Lower leg skin (tissue), 4 donors: ENCODE measurements at regions not wholly inside any gene's neighbourhood (a gene's known extent, or its start where the extent isn't known, plus 50 kb on each side); places are given as distances from the start of the nearest gene placed in this dataset.

Experiments
- DNase-seq, 2 donors: peaks; one replicate each; pipeline ENCODE4 v3.0.0-alpha.2; 2019; ENCODE audit warnings: low spot score in 2 of 2
- H3K4me3 ChIP-seq: fragments of 200-600 bp; sonication (generic); 2 replicates; pipeline ENCODE4 v1.5.1; 2017; ENCODE audit warnings: mild to moderate bottlenecking, low read depth; ENCODE audit not compliant: poor library complexity, severe bottlenecking
- POLR2A ChIP-seq, 2 donors: fragments of 450-650 bp; IDR thresholded peaks; one replicate each; pipeline ENCODE4 v1.6.1; 2016 to 2017; ENCODE audit warnings: antibody characterized with exemption in 2 of 2, mild to moderate bottlenecking in 1 of 2, moderate library complexity in 1 of 2
- WGBS, 2 donors: methylation state at CpG; one replicate each; pipeline ENCODE4 v1.1.5; 2018; 5-methylcytosine and 5-hydroxymethylcytosine counted together
- intact Hi-C: fragments of 100-400 bp; cut with DNase I; formaldehyde crosslinking; loops from one replicate; pipeline ENCODE4 v1.15.0; 2023; ENCODE audit warnings: low total_unique reads
- TF ChIP-seq, protein P1 (sequence below), 3 donors: fragments of 450-650 bp; IDR thresholded peaks; one replicate each; pipeline ENCODE4 v1.5.1; 2016; ENCODE audit warnings: antibody characterized with exemption in 3 of 3, mild to moderate bottlenecking in 3 of 3, moderate library complexity in 2 of 3

DNA sequence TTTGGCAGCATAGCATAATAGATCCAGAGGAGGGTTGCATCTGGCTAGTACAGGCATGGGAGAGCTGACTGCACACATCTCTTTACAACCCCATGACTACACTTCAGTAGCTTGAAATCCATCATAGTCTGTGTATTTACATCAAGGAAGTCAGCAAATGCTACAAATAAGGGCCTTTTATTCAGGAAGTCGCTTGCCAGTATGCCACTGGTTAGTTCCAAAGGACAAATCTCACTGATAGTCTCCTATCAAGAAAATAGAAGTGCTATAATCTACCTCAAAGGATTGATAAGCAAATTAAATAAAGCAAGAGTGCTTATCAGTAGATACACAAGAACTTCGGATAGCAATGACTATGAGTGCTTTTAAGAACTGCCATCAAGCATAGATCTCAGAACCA is 112.7 kb downstream of the KLF12 start:
- intact Hi-C loops = no loop called here
- TF ChIP-seq POLR2A (IDR thresholded peaks at IDR 0.05) = no peak
- TF ChIP-seq, protein P1, sequence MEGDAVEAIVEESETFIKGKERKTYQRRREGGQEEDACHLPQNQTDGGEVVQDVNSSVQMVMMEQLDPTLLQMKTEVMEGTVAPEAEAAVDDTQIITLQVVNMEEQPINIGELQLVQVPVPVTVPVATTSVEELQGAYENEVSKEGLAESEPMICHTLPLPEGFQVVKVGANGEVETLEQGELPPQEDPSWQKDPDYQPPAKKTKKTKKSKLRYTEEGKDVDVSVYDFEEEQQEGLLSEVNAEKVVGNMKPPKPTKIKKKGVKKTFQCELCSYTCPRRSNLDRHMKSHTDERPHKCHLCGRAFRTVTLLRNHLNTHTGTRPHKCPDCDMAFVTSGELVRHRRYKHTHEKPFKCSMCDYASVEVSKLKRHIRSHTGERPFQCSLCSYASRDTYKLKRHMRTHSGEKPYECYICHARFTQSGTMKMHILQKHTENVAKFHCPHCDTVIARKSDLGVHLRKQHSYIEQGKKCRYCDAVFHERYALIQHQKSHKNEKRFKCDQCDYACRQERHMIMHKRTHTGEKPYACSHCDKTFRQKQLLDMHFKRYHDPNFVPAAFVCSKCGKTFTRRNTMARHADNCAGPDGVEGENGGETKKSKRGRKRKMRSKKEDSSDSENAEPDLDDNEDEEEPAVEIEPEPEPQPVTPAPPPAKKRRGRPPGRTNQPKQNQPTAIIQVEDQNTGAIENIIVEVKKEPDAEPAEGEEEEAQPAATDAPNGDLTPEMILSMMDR (IDR thresholded peaks at IDR 0.05) = no peak
- no peak overlapping the region for H3K4me3 ChIP-seq
- DNase-seq = no peak
- WGBS, 2 donors = 91 to 93% methylated on average over 2 of the region's 2 CpGs

DNA sequence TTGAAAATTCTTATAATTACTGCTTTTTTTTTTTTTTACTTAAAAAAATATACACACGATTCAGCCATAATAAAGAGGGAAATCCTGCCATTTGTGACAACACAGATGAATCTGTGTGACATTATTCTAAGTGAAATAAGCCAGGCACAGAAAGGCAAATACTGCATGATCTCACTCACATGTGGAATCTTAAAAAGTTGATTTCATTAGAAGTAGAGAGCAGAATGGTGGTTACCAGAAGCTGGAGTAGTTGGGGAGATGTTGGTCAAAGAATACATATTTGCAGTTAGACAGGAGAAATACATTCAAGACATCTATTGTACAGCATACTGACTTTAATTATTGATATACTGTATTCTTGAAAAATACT is 116.2 kb downstream of the KLF12 start:
- intact Hi-C loops = no loop called here
- DNase-seq = no peak
- TF ChIP-seq, protein P1 (IDR thresholded peaks at IDR 0.05) = no peak
- 93% methylated on average over 1 of the region's 1 CpG for WGBS, 2 donors
- no peak overlapping the region for H3K4me3 ChIP-seq

DNA sequence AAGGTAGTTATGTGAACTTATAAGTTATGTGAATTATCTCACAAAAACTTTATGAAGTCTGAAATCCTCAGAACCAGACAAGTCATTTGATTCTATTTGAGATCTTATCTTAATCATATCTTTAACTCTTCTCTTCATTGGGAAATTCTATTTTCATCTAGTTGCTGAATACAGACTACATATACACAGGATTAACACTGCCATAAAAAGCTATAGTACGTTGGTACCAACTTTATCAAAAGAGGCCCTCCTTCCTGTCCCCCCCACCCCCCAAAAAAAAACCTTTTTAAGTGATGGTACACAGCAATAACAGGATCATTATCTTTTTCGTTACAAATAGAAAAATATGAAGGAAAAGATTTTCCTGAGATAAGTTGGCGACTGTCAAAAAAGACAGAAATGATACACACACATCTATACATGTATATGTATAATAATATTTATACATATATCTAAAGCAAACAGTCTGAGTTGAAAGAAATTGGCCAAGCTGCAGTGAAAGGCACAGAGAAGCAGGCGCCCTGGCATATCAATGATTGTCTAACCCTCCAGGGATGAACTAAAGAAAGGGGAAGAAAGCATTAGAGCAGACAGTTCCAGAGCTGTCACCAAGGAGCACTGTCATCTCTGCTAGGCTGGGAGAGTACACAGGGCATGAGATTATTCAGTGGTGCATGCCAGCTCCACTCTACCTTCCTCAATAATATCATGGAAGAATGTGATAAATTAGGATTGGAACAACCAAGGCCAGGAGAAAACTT is 116.7 kb downstream of the KLF12 start:
- H3K4me3 ChIP-seq = no peak overlapping the region
- DNase-seq = no peak
- intact Hi-C loops = no loop called here
- TF ChIP-seq POLR2A (IDR thresholded peaks at IDR 0.05) = no peak
- TF ChIP-seq, protein P1 (IDR thresholded peaks at IDR 0.05) = no peak
- WGBS, 2 donors = 77 to 82% methylated on average over 4 of the region's 4 CpGs

DNA sequence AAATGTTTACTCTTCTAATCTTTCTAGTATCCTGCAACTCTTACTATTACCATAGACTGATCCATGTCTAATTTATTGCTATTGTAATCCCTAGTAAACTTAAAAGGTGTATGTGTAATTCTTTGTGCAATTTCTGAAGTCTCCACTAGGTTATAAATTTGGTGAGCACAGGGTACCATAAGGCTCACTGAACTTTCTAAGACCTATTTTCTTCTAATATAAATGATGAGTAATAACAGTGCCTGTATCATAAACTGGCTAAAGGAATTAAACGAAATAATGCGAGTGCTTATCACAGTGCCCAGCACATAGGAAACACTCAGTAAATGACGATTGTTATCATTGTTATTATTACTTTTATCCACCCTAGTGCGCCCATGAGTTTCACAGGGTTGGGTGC is 119.1 kb downstream of the KLF12 start:
- TF ChIP-seq, protein P1 (IDR thresholded peaks at IDR 0.05) = no peak
- TF ChIP-seq POLR2A (IDR thresholded peaks at IDR 0.05) = no peak

DNA sequence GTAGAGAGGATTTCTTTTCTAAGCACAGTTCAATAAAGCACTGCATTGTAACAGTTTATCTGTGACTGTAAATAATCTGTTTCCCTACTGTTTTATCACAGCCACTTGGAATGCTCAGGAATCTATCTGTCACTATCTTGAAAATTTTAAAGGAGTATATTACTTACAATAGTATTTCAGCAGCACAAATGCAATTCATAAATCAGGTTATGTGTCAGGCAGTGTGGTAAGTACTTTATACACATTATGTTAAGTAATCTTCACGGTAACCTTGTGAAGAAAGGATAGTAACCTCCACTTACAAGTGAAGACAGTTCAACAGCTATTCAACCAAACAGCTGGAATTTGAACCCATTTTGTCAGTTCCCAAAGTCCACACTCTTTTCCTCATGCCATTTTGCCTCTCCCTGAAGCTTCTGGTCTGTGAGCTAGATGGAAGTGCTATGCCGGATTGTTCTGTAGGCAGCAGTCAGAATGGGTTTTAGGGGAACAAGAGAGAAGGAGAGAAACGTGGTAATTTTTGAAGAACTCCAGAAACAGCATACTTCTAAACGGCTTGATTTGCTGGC is 125.0 kb downstream of the KLF12 start:
- H3K4me3 ChIP-seq = no peak overlapping the region
- intact Hi-C loops = no loop called here
- DNase-seq = no peak
- TF ChIP-seq, protein P1 (IDR thresholded peaks at IDR 0.05) = no peak
- TF ChIP-seq POLR2A (IDR thresholded peaks at IDR 0.05) = no peak
- WGBS, 2 donors = 86 to 93% methylated on average over 4 of the region's 4 CpGs

More for the DNA sequence above, 119.1 kb downstream of the KLF12 start:
- WGBS, 2 donors = 92 to 95% methylated on average over 4 of the region's 4 CpGs
- no peak for DNase-seq
- intact Hi-C loops = no loop called here
- no peak overlapping the region for H3K4me3 ChIP-seq
